ENCODE measurements at regions not wholly inside any gene's neighbourhood (a gene's known extent, or its start where the extent isn't known, plus 50 kb on each side); places are given as distances from the start of the nearest gene placed in this dataset.

DNA sequence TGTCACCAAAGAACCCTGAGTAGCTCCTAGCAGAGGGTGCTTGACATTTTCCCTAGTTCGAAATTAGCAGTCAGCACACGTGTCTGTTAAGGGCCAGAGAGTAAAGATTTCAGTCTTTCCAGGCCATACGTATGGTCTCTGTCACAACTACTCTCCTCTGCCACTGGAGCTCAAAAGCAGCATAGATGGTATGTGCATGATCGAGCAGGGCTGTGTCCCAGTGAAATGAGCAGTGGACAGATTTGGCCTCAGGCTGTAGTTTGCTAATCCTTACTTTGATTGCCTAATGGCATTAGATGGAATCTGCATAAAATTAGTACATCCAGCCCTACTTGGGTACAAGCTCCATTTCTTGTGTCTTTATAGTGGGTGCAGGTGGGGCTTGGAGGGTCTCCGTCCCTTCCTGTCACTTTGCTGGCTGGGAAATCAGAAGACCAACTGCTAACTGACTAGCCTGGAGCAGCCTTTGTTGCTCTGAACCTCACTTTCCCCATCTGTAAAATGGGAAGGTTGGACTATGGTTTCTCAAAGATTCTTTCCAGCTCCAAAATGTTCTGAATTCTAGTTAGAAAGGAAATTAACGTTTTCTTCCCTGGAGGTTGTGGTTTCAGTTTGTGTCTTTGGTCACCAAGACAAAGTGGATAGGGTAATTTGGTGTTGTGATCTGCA, 108.5 kb downstream of the GLI2 start:
- Histone ChIP-seq H2AFZ (ENCODE audit: low read depth, low read length) (no peak overlapping the region), H4K20me1 (replicated peaks; ENCODE audit: control insufficient read depth, extremely low read depth, insufficient read depth, low read length) (no peaks in the 10 kb centered on the region), H3K27ac (ENCODE audit: insufficient read depth, low read depth, low read length) (no peak overlapping the region), H3K4me1 (ENCODE audit: control insufficient read depth, extremely low read depth, insufficient read depth, low read length) (no peaks in the 10 kb centered on the region), H3K79me2 (ENCODE audit: control insufficient read depth, insufficient read depth, low read length) (no peaks in the 10 kb centered on the region), H3K4me3 (replicated peaks in 1 of 3; ENCODE audit: insufficient read depth in 1 of 3, low read depth in 1 of 3, low read length in 3 of 3) (no peak overlapping the region), H3K9me1 (replicated peaks; ENCODE audit: control insufficient read depth, extremely low read depth, insufficient read depth, low read length) (no peaks in the 10 kb centered on the region), H3K36me3 (ENCODE audit: control insufficient read depth in 2 of 2, extremely low read depth in 1 of 2, insufficient read depth in 2 of 2, low read length in 2 of 2) (no peaks in the 10 kb centered on the region), H3K9me3 (replicated peaks; ENCODE audit: control insufficient read depth, insufficient read depth, low read length) (no peaks in the 10 kb centered on the region), H3K9ac (replicated peaks; ENCODE audit: extremely low read depth, insufficient read depth, low read length) (no peak overlapping the region), H3K27me3 (ENCODE audit: control insufficient read depth in 2 of 2, insufficient read depth in 2 of 2, low read length in 2 of 2) (peaks cover 1 to 2% of the 10 kb centered on the region in 2 experiments), H3K4me2 (ENCODE audit: insufficient read depth, low read length) (no peak overlapping the region)
- TF ChIP-seq FOS (IDR thresholded peaks at IDR 0.05; ENCODE audit: borderline replicate concordance, insufficient read depth, low read length) (no peak), POLR2A (IDR thresholded peaks at IDR 0.05; ENCODE audit: low read depth, low read length) (no peak), POLR2AphosphoS5 (IDR thresholded peaks at IDR 0.05; ENCODE audit: insufficient read depth, low read depth, low read length) (no peak), JUN (IDR thresholded peaks at IDR 0.05; ENCODE audit: borderline replicate concordance, insufficient read depth, insufficient read length, low read depth) (no peak), MYC (IDR thresholded peaks at IDR 0.05; ENCODE audit: low read depth, low read length) (no peak), MAX (IDR thresholded peaks at IDR 0.05; ENCODE audit: insufficient read depth, insufficient read length) (no peak), EZH2 (IDR thresholded peaks at IDR 0.05; ENCODE audit: borderline replicate concordance, low read depth, low read length, severe bottlenecking) (no peak), CTCF (IDR thresholded peaks at IDR 0.05; ENCODE audit: extremely low read depth in 1 of 2, insufficient read depth in 1 of 2, low read depth in 1 of 2, low read length in 2 of 2) (no peak), GATA2 (IDR thresholded peaks at IDR 0.05; ENCODE audit: insufficient read depth, insufficient read length, low read depth, low read length) (no peak)
- dilution Hi-C loops (cut with MboI; ENCODE audit: extremely low pct_ligation_motif_present, low sequenced_read_pairs) (no loop called here), intact Hi-C loops (cut with micrococcal nuclease) (no loop called here)
- ChIA-PET POLR2A (no interaction called here), CTCF (interaction anchor here (0.9 kb wide), 1 partner anchor 196 kb away, joined by 4 read pairs; no protein-coding TSS in a partner anchor)
- DNase-seq (ENCODE audit: low read depth, low spot score) (no peak), FAIRE-seq (no peak)
- no TSS peak for BruUV-seq (replicated peaks)
